ENCODE measurements at regions not wholly inside any gene's neighbourhood (a gene's known extent, or its start where the extent isn't known, plus 50 kb on each side); places are given as distances from the start of the nearest gene placed in this dataset.
"Not testable (repeated sequence)": the region's sequence is repeated elsewhere in the genome, so short reads cannot be mapped to it uniquely, and the experiment has no call there.

DNA sequence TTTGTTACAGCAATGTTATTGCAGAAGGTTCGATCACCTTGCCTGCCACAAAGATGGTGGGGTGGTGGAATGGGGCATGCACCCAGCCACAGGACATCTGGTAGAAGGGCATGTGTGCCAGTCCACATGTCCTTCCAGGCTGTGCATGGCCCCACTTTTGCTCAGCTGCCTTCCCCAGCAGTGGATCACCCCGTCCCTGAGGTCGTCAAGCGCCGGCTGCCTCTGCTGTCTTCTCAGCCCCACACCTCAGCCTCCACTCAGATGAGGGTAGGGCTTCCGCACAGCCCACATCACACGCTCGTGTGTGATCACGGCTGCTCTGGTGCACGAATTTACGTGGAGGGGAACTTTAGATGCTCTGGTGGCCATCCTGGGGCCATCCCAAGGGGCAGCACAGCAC lies 109.5 kb upstream of the PMEPA1 start:
- H3K9ac ChIP-seq (ENCODE audit: low read depth, low read length) = no peak overlapping the region
- H3K27me3 ChIP-seq (ENCODE audit: insufficient read depth, low read length) = no peaks in the 10 kb centered on the region
- no peaks in the 10 kb centered on the region for H3K4me1 ChIP-seq (ENCODE audit: insufficient read depth, low read length)
- H3K4me3 ChIP-seq (ENCODE audit: low read length) = no peak overlapping the region
- H3K9me3 ChIP-seq (ENCODE audit: insufficient read depth, low read depth, low read length) = no peaks in the 10 kb centered on the region; the same call in 1 of the 2 replicates
- H3K27ac ChIP-seq (ENCODE audit: low read length) = no peak overlapping the region
- no peaks in the 10 kb centered on the region for H3K36me3 ChIP-seq (ENCODE audit: insufficient read depth, low read depth, low read length)

DNA sequence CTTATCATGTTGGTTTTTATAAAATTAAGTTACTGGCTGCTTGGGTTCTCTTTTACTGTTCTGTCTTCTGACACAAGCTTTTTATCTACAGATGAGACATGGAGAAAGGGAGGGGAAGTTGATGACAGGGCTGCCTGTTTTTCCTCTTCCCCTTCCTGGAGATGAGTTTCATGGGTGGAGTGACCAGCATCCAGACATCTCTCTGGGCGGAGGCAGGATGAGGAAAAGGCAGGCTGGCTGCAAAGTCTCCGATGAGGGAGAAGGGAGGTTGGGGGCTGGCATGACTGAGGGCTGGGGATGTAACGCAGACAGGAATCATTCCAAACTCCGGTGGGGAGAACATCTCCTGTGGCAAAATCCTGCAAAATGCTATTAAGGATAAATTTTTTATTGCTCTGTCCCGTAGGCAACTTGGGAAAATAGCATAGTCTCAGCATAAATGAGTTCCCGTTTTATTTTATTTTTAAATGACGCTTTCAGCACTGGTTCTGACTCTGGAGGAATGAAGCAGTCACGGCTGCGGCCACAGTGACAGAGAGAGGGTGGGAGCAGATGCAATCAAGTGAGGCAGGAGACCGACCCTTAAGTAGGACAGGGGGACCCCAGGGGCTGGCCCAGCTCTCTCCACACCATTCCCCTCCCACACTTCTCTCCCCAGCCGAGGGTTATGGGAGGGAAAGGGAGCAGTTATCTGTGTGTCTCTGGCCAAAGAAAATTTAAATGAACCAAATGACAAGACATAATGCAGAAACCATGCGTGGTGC lies 108.8 kb upstream of the PMEPA1 start:
- H3K27ac ChIP-seq (ENCODE audit: low read length) = no peak overlapping the region
- no peak overlapping the region for H3K4me3 ChIP-seq (ENCODE audit: low read length)
- no peaks in the 10 kb centered on the region for H3K36me3 ChIP-seq (ENCODE audit: insufficient read depth, low read depth, low read length)
- no peaks in the 10 kb centered on the region for H3K4me1 ChIP-seq (ENCODE audit: insufficient read depth, low read length)
- no peaks in the 10 kb centered on the region; the same call in 1 of the 2 replicates for H3K9me3 ChIP-seq (ENCODE audit: insufficient read depth, low read depth, low read length)
- no peak overlapping the region for H3K9ac ChIP-seq (ENCODE audit: low read depth, low read length)
- H3K27me3 ChIP-seq (ENCODE audit: insufficient read depth, low read length) = no peaks in the 10 kb centered on the region

DNA sequence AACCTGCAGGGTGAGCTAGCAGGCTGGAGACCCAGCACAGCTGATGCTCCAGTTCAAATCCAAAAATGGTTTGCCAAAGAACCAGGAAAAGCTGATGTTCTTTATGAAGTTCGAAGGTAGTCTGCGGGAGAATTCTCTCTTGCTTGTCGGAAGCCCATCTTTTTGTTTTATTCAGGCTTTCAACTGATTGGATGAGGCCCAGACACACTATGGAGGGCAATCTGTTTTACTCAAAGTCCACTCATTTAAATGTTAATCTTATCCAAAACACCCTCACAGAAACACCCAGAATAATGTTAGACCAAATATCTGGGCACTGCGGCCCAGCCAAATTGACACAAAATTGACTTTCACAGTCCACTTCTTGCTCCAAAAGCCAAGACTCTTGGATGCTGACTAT lies 105.6 kb upstream of the PMEPA1 start:
- Histone ChIP-seq H3K36me3 (ENCODE audit: insufficient read depth, low read depth, low read length) (no peaks in the 10 kb centered on the region), H3K9me3 (ENCODE audit: insufficient read depth, low read depth, low read length) (no peaks in the 10 kb centered on the region; the same call in 1 of the 2 replicates), H3K27ac (ENCODE audit: low read length) (no peak overlapping the region), H3K27me3 (ENCODE audit: insufficient read depth, low read length) (no peaks in the 10 kb centered on the region), H3K4me1 (ENCODE audit: insufficient read depth, low read length) (peaks cover 5% of the 10 kb centered on the region; the same call in 1 of the 2 replicates), H3K9ac (ENCODE audit: low read depth, low read length) (no peak overlapping the region), H3K4me3 (ENCODE audit: low read length) (no peak overlapping the region)

DNA sequence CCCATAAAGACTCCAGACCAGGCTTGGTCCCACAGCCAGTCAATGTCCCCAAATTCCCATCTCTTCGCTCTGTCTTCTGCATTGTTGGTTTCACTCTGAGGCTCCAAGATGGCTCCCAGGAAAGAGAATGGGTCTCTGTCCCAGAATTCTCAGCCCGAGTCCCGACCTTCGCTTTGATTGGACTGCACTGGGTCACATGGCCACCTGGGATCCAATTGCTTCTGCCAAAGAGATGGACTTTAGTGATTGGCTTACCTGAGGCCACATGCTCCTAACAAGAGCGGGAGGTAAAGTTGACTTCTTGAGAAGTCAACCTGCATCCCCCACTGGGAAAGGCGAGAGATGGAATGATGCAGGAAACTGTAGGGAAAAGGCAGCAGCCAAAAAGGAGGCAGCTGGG lies 104.7 kb upstream of the PMEPA1 start:
- Histone ChIP-seq H3K27ac (ENCODE audit: low read length) (no peak overlapping the region), H3K4me1 (ENCODE audit: insufficient read depth, low read length) (peaks cover 5% of the 10 kb centered on the region; the same call in 1 of the 2 replicates), H3K36me3 (ENCODE audit: insufficient read depth, low read depth, low read length) (no peaks in the 10 kb centered on the region), H3K9ac (ENCODE audit: low read depth, low read length) (no peak overlapping the region), H3K4me3 (ENCODE audit: low read length) (no peak overlapping the region), H3K9me3 (ENCODE audit: insufficient read depth, low read depth, low read length) (no peaks in the 10 kb centered on the region; the same call in 1 of the 2 replicates), H3K27me3 (ENCODE audit: insufficient read depth, low read length) (no peaks in the 10 kb centered on the region)

DNA sequence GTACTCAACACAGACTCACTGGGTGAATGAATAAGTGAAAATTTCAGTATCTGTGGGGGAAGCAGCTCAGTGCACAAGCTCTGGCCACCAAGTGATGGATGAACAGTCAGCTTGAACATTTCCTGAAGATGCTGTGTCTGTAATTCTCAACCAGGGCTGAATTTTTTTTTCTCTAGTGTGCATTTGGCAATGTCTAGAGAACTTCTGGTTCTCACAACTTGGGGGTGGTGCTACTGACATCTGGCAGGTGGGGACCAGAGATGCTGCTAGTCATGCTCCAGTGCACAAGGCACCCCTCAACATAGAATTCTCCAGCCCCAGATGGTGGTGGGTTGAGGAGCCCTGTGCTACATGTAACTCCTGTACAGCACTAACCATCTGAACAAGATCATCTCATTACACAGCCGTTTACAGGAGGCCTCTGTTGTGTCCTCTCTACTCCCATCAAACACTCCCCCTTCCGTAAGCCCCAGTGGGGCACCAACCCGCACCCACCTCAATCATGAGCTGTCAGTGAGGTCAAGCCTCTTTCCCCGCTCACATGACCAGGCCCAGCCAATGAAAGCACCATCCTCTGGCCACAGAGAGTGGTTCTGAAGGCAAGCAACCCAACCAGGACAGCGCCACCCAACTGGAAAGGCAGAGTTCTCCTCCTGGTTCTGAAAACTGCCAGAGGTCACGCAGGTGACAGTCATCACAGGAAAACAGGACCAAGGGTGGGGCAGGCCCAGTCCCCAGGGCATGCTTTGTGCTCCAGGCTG lies 103.9 kb upstream of the PMEPA1 start:
- Histone ChIP-seq H3K4me1 (ENCODE audit: insufficient read depth, low read length) (peaks cover 5% of the 10 kb centered on the region; the same call in 1 of the 2 replicates), H3K9me3 (ENCODE audit: insufficient read depth, low read depth, low read length) (no peaks in the 10 kb centered on the region; the same call in 1 of the 2 replicates), H3K27me3 (ENCODE audit: insufficient read depth, low read length) (no peaks in the 10 kb centered on the region)

DNA sequence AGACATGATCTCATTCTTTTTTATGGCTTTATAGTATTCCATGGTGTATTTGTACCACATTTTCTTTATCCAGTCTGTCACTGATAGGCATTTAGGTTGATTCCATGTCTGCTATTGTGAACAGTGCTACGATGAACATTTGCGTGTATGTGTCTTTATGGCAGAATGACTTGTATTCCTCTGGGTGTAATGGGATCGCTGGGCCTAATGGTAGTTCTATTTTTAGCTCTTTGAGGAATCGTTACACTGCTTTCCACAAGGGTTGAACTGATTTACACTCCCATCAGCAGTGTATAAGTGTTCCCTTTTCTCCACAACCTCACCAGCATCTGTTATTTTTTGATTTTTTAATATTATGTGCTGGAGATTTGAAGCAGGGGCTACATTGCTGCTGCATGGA lies 102.8 kb upstream of the PMEPA1 start:
- H3K27ac ChIP-seq (ENCODE audit: low read length); H3K36me3 ChIP-seq (ENCODE audit: insufficient read depth, low read depth, low read length); H3K9ac ChIP-seq (ENCODE audit: low read depth, low read length); H3K4me3 ChIP-seq (ENCODE audit: low read length); H3K9me3 ChIP-seq (ENCODE audit: insufficient read depth, low read depth, low read length); H3K4me1 ChIP-seq (ENCODE audit: insufficient read depth, low read length); H3K27me3 ChIP-seq (ENCODE audit: insufficient read depth, low read length): not testable (repeated sequence)

More for the DNA sequence above, 103.9 kb upstream of the PMEPA1 start:
- H3K27ac ChIP-seq (ENCODE audit: low read length) = no peak overlapping the region
- H3K4me3 ChIP-seq (ENCODE audit: low read length) = no peak overlapping the region
- H3K36me3 ChIP-seq (ENCODE audit: insufficient read depth, low read depth, low read length) = no peaks in the 10 kb centered on the region
- no peak overlapping the region for H3K9ac ChIP-seq (ENCODE audit: low read depth, low read length)

DNA sequence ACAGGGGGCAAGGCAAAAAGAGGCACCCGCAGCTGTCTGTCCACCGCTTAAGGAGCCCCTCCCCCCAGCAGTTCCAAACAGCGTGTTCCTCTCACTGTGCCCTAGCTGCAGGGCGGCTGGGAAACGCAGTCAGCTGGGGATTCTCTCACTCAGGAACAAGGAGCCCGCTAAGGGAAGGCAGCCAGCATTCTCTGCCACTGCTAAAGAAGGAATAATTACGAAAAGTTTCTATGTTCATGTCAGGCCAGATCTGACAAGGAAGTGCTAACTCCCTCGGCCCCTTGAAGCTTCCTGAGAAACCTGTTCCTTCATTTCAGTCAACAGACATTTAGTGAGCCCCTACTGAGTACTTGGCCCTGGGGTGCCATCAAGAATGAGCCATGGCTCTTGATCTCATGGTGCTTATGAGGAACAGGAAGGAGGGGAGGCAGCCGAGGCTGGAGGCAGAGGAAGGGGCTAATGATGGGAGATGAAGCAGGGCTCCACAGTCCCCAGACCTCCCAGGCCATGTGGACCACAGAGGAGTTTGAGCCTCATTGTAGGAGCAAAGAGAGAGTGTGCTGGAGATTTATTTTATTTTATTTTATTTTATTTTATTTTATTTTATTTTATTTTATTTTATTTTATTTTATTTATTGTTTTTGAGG lies 101.7 kb upstream of the PMEPA1 start:
- no peak overlapping the region for H3K4me3 ChIP-seq (ENCODE audit: low read length)
- H3K27me3 ChIP-seq (ENCODE audit: insufficient read depth, low read length) = no peaks in the 10 kb centered on the region
- peaks cover 5% of the 10 kb centered on the region; the same call in 1 of the 2 replicates for H3K4me1 ChIP-seq (ENCODE audit: insufficient read depth, low read length)
- H3K9me3 ChIP-seq (ENCODE audit: insufficient read depth, low read depth, low read length) = no peaks in the 10 kb centered on the region; the same call in 1 of the 2 replicates
- H3K36me3 ChIP-seq (ENCODE audit: insufficient read depth, low read depth, low read length) = no peaks in the 10 kb centered on the region
- H3K27ac ChIP-seq (ENCODE audit: low read length) = no peak overlapping the region
- H3K9ac ChIP-seq (ENCODE audit: low read depth, low read length) = no peak overlapping the region

DNA sequence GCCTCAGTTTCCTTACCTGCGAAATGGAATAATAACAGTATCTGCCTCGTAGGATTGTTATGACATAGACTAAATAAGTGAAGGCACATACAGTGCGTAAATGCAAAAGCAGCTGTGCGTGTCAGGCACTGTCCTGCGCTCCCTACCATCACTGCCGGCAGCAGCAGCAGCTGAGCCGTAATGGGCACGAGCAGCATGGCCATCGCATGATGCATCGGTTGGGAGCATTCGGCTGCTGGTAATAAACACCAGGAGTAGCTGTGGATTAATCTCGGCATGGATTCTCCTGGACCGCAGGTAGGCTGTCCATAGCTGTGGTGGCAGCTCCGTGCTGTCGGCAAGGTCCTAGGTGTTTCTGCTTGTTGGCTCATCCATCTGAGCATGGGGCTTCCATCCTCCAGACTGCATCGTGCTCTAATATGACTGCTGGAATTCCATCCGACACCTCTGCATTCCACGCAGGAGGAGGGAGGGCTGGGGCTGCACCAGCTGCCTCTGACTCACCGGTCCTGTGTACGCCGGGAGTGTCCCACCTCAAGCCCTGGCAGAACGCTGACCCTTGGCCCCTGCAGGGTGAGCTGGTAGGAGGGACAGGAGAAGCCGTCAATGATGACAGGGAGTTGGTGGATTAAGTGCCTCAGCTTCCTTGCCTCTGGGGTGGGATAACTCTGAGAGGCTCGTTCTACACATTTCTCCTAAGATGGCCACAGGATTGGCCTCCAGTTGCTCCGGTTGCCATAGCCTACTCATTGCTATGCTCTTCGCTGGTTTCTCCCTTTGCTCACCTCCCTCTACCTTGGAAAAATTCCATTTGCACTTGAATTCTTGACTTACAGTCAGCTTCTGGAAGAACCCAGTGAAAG lies 100.9 kb upstream of the PMEPA1 start:
- Histone ChIP-seq H3K4me1 (ENCODE audit: insufficient read depth, low read length) (peaks cover 5% of the 10 kb centered on the region; the same call in 1 of the 2 replicates), H3K27ac (ENCODE audit: low read length) (no peak overlapping the region), H3K9ac (ENCODE audit: low read depth, low read length) (no peak overlapping the region), H3K36me3 (ENCODE audit: insufficient read depth, low read depth, low read length) (no peaks in the 10 kb centered on the region), H3K27me3 (ENCODE audit: insufficient read depth, low read length) (no peaks in the 10 kb centered on the region), H3K4me3 (ENCODE audit: low read length) (no peak overlapping the region), H3K9me3 (ENCODE audit: insufficient read depth, low read depth, low read length) (no peaks in the 10 kb centered on the region; the same call in 1 of the 2 replicates)

DNA sequence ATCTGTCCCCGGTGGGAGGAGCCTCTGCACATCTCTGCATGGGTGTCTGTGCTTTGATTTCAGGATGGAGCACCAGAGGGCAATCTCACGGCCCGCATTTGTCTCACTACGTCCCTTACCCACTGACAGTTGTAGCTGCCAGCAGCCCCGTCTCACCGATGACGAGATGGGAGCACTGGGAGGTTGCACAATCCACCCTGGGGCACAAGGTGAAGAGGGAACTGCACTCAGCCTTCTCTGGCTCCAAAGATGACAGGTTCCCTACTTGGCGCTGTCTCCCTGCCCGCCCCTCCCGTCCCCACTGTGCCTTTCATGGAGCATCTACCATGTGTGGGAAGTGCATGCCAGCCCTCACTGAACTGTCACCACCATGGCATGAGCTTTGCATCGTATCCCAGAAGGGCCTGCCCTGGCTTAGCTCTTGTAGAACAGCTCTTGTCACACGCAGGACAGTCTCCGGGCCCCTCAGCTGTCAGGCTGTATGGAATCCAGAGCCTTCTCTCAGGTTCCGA lies 99.9 kb upstream of the PMEPA1 start:
- no peaks in the 10 kb centered on the region for H3K27me3 ChIP-seq (ENCODE audit: insufficient read depth, low read length)
- H3K4me1 ChIP-seq (ENCODE audit: insufficient read depth, low read length) = peaks cover 5% of the 10 kb centered on the region; the same call in 1 of the 2 replicates
- no peaks in the 10 kb centered on the region for H3K9me3 ChIP-seq (ENCODE audit: insufficient read depth, low read depth, low read length)
- H3K9ac ChIP-seq (ENCODE audit: low read depth, low read length) = no peak overlapping the region
- no peak overlapping the region for H3K27ac ChIP-seq (ENCODE audit: low read length)
- no peaks in the 10 kb centered on the region for H3K36me3 ChIP-seq (ENCODE audit: insufficient read depth, low read depth, low read length)
- H3K4me3 ChIP-seq (ENCODE audit: low read length) = no peak overlapping the region

DNA sequence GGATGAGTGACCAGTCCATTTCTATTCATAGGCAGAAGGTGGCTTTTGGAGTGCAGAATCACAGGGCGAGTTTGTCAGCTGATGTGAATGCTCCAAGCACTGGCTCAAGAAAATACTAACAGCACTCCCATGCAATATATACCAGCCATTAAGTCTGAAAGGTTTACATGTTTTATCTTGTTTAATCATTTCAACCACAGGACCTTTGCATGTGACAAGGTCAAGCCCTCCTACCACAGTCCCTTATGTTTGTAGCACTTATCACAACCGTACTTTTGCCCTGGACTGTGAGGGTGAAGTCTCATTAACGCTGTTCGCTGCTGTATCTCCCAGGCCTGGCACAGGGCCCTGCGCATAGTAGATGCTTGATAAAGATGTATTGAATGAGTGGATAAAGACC lies 99.3 kb upstream of the PMEPA1 start:
- H3K9me3 ChIP-seq (ENCODE audit: insufficient read depth, low read depth, low read length) = no peaks in the 10 kb centered on the region
- peaks cover 5% of the 10 kb centered on the region; the same call in 1 of the 2 replicates for H3K4me1 ChIP-seq (ENCODE audit: insufficient read depth, low read length)
- H3K36me3 ChIP-seq (ENCODE audit: insufficient read depth, low read depth, low read length) = no peaks in the 10 kb centered on the region
- no peak overlapping the region for H3K4me3 ChIP-seq (ENCODE audit: low read length)
- no peaks in the 10 kb centered on the region for H3K27me3 ChIP-seq (ENCODE audit: insufficient read depth, low read length)
- no peak overlapping the region for H3K9ac ChIP-seq (ENCODE audit: low read depth, low read length)
- no peak overlapping the region for H3K27ac ChIP-seq (ENCODE audit: low read length)

Data from iPS-20b (cell line).